ENCODE measurements at regions not wholly inside any gene's neighbourhood (a gene's known extent, or its start where the extent isn't known, plus 50 kb on each side); places are given as distances from the start of the nearest gene placed in this dataset.

- H3K36me3 ChIP-seq (ENCODE audit: control insufficient read depth, insufficient read depth, low read length): no peaks in the 10 kb centered on the region
- DNase-seq: no peak
- peaks cover 9% of the 10 kb centered on the region for H3K4me1 Mint-ChIP-seq
- H3K9me3 Mint-ChIP-seq: no peaks in the 10 kb centered on the region
- H3K27me3 Mint-ChIP-seq (ENCODE audit: insufficient read depth): no peaks in the 10 kb centered on the region
- no peaks in the 10 kb centered on the region for H3K4me1 ChIP-seq (ENCODE audit: control insufficient read depth, insufficient read depth, low read length)
- no peaks in the 10 kb centered on the region for H3K9me3 ChIP-seq (ENCODE audit: control insufficient read depth, low read length)
- no peak overlapping the region for H3K4me3 ChIP-seq (ENCODE audit: low read length)
- WGBS, 2 experiments (ENCODE audit: insufficient coverage in 1 of 2, insufficient read length in 1 of 2): 97 to 100% methylated on average over 1 of the region's 1 CpG
- no peak overlapping the region for H3K4me3 Mint-ChIP-seq
- H3K27me3 ChIP-seq (ENCODE audit: control insufficient read depth, insufficient read depth, low read length, poor library complexity, severe bottlenecking): no peaks in the 10 kb centered on the region
- H3K9ac ChIP-seq (ENCODE audit: extremely low read depth, low read length, poor library complexity, severe bottlenecking): no peak overlapping the region
- no peak overlapping the region for H3K27ac Mint-ChIP-seq
- no peak overlapping the region for H3K27ac ChIP-seq (ENCODE audit: low read depth, low read length)
- H3K36me3 Mint-ChIP-seq (ENCODE audit: low read depth): no peaks in the 10 kb centered on the region
- no peak for TF ChIP-seq CTCF (conservative IDR thresholded peaks at IDR 0.05)
These were observed 56.2 kb upstream of the OPN4 start for GRCh38 chr10:86598151-86598550.

GRCh38 chr10:86599041-86599440 is 55.3 kb upstream of the OPN4 start:
- no peak for DNase-seq
- H3K4me1 ChIP-seq (ENCODE audit: control insufficient read depth, insufficient read depth, low read length): no peaks in the 10 kb centered on the region
- no peak overlapping the region for H3K9ac ChIP-seq (ENCODE audit: extremely low read depth, low read length, poor library complexity, severe bottlenecking)
- no peaks in the 10 kb centered on the region for H3K9me3 ChIP-seq (ENCODE audit: control insufficient read depth, low read length)
- TF ChIP-seq CTCF (conservative IDR thresholded peaks at IDR 0.05): no peak
- Mint-ChIP-seq H3K27me3 (ENCODE audit: insufficient read depth) (no peaks in the 10 kb centered on the region), H3K9me3 (no peaks in the 10 kb centered on the region), H3K4me3 (no peak overlapping the region), H3K4me1 (peaks cover 9% of the 10 kb centered on the region), H3K36me3 (ENCODE audit: low read depth) (no peaks in the 10 kb centered on the region), H3K27ac (no peak overlapping the region)
- no peak overlapping the region for H3K4me3 ChIP-seq (ENCODE audit: low read length)
- H3K36me3 ChIP-seq (ENCODE audit: control insufficient read depth, insufficient read depth, low read length): no peaks in the 10 kb centered on the region
- WGBS, 2 experiments (ENCODE audit: insufficient coverage in 1 of 2, insufficient read length in 1 of 2): 93 to 95% methylated on average over 3 to 4 of the region's 5 CpGs
- H3K27me3 ChIP-seq (ENCODE audit: control insufficient read depth, insufficient read depth, low read length, poor library complexity, severe bottlenecking): no peaks in the 10 kb centered on the region
- no peak overlapping the region for H3K27ac ChIP-seq (ENCODE audit: low read depth, low read length)

GRCh38 chr10:86599729-86600128 is 54.6 kb upstream of the OPN4 start:
- Histone ChIP-seq H3K36me3 (ENCODE audit: control insufficient read depth, insufficient read depth, low read length) (no peaks in the 10 kb centered on the region), H3K4me1 (ENCODE audit: control insufficient read depth, insufficient read depth, low read length) (no peaks in the 10 kb centered on the region), H3K4me3 (ENCODE audit: low read length) (no peak overlapping the region), H3K27ac (ENCODE audit: low read depth, low read length) (no peak overlapping the region), H3K9me3 (ENCODE audit: control insufficient read depth, low read length) (no peaks in the 10 kb centered on the region), H3K27me3 (ENCODE audit: control insufficient read depth, insufficient read depth, low read length, poor library complexity, severe bottlenecking) (no peaks in the 10 kb centered on the region), H3K9ac (ENCODE audit: extremely low read depth, low read length, poor library complexity, severe bottlenecking) (no peak overlapping the region)
- WGBS, 2 experiments (ENCODE audit: insufficient coverage in 1 of 2, insufficient read length in 1 of 2): 63 to 80% methylated on average over 1 to 4 of the region's 4 CpGs
- Mint-ChIP-seq H3K4me1 (peaks cover 9% of the 10 kb centered on the region), H3K27me3 (ENCODE audit: insufficient read depth) (no peaks in the 10 kb centered on the region), H3K27ac (peak overlapping the region; percentile 65), H3K36me3 (ENCODE audit: low read depth) (no peaks in the 10 kb centered on the region), H3K4me3 (no peak overlapping the region), H3K9me3 (no peaks in the 10 kb centered on the region)
- DNase-seq: peak; percentile 92
- TF ChIP-seq CTCF (conservative IDR thresholded peaks at IDR 0.05): no peak

Data from endodermal cell (in vitro differentiated cells).